DMS153 treated with DMSO at 0.1 percent for 48 hours (cell line): ENCODE measurements at regions not wholly inside any gene's neighbourhood (a gene's known extent, or its start where the extent isn't known, plus 50 kb on each side); places are given as distances from the start of the nearest gene placed in this dataset.
A peak's percentile ranks its signal among the peaks of the same experiment; 100 is the strongest.
"Not testable (repeated sequence)": the region's sequence is repeated elsewhere in the genome, so short reads cannot be mapped to it uniquely, and the experiment has no call there.

ENCODE experiments used
- DNase-seq: peaks from one replicate; lab custom pipeline; 2025; ENCODE audit not compliant: unreplicated experiment; lab: John Stamatoyannopoulos, UW

GRCh38 chr13:111658145-111659100 lies 338.0 kb downstream of the TEX29 start:
- DNase-seq = peak; percentile 92

GRCh38 chr13:111659219-111659775 lies 338.9 kb downstream of the TEX29 start:
- DNase-seq = no peak

DNA sequence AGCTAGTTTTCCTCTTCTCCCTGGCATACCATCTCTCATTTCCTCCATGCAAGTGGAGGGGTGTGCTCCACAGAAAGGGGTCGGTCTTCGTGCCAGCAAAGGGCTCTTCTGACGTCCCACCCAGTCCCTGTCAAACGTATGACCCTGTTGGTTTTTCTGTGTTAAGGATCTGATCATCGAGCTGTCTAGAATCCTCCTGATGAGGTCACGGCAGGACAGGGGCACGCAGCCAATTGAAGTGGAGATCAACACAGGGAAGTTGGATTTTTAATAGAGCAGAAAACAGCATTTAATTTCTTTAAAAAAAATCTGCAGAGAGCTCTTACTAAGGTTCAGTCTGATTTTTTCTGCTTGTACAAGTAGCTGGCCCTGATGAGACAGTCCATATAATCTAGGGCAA lies 339.4 kb downstream of the TEX29 start:
- no peak for DNase-seq

DNA sequence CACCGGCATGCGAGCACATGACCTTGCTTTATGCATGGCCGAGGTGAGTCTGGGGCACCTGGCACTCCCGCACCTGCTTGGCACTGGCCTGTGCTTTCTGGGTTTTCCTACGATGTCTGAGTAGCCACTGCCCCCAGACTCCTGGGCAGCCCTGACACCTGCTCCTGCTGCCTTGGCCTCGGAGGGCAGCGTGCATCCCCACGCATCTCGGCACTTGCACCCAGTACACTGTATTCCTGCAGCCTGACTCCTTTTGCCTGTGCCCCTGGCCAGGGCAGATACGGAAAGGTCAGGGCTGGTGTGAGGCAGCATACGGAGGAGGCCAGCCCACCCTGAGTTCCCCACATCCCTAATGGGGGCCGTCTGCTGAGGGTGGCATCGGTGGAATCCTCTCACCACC lies 340.6 kb downstream of the TEX29 start:
- no peak for DNase-seq

- DNase-seq = no peak
Measured at GRCh38 chr13:111661776-111662175, 341.3 kb downstream of the TEX29 start.

GRCh38 chr13:111662451-111662850 lies 342.0 kb downstream of the TEX29 start:
- no peak for DNase-seq

DNA sequence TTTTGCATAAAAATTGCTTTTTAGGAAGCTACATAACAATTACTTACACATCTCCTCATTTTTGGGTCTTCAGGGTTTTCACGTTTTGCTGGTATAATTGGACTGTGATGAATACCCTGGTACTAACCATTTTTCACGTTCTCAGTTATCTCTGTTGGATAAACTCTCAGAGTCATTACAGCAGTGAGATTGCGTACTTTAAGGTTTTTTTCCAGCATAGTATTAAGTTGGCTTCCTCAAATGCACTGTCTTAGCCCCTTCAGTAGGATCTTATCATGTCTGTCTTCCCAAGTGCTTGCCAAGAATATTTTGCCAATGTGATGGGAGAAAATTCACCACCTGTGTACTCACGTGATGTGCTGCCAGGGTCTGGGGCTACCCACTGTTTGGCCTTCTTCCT lies 342.5 kb downstream of the TEX29 start:
- DNase-seq = no peak

- DNase-seq = no peak
Measured at GRCh38 chr13:111663505-111663904, 343.1 kb downstream of the TEX29 start.

GRCh38 chr13:111663953-111664421 lies 343.5 kb downstream of the TEX29 start:
- no peak for DNase-seq

DNA sequence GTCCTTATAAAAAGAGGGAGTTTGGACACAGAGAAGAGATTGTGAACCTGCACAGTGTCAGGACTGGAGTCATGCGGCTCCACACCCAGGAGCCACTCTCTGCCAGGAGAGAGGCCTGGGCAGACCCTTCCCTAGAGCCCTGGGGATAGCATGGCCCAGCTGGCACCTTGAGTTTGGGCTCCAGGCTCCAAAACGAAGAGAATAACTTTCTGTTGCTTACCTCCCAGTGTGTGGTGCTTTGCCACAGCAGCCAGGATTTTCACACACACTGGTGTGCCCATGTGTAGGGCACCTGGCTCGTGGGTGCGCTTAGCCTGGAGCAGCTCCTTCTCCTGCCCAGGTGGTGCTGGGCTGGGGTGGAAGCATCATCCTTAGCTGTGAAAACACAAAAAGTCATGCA lies 344.3 kb downstream of the TEX29 start:
- no peak for DNase-seq

DNA sequence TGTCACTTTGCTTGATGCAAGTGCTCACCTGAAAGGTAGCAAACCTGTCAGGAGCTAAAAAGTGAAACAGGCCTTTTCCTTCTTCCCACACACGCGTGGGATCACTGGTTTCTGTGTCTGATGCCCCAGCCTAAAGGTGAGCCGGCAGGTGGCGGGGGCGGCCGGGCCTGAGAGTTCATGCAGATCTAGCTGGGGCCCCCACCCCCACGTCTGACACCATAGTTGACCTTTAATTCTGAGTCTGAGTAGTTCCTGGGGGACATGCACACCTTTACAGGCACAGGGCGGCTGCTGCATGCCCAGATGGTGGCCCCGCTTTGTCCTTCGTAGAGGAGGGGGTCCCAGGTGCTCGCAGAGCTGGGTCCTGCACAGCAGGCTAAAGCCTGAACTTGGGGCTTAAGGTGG lies 345.3 kb downstream of the TEX29 start:
- no peak for DNase-seq

DNA sequence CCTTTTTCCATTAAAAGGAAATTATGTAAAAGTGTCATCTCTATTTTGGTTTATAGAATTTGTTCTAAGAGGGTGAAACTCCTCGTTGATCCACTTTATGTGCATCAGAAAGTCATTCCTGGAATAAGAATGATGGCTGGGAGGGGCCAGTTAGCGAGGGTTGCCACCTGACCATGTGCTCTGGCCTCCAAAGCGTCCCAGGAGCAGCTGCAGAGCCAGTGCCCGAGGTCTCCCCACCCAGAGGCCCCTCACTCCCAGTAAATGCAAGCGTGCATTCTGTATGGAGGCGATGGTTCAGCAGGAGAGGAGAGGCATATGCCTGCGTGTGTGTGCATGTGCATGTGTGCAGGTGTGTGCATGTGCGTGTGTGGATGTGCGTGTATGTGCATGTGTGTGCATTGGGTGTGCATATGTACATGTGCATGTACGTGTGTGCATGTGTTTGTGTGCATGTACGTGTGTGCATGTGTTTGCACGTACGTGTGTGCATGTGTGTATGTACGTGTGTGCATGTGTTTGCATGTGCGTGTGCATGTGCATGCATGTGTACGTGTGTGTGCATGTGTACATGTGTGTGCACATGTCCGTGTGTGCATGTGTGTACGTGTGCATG lies 345.8 kb downstream of the TEX29 start:
- no peak for DNase-seq

DNA sequence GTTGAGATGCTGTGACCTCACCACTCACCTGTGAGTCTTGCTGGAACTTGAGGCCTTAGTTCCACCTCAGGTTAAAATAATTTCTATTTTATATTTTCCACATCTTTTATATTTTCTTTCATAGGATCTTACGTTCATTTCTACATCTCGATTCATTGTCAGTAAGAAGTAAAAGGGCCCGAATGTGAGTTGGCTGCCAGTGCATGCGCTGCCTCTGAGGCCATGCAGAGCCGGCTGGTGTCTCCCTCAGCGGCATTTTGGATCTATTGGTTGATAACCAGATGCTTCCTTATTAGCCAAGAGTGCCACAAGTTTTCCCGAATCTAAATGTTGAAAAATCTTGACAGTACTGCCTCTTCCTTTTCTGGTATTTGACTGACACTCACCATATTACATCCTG lies 347.3 kb downstream of the TEX29 start:
- DNase-seq = no peak

DNA sequence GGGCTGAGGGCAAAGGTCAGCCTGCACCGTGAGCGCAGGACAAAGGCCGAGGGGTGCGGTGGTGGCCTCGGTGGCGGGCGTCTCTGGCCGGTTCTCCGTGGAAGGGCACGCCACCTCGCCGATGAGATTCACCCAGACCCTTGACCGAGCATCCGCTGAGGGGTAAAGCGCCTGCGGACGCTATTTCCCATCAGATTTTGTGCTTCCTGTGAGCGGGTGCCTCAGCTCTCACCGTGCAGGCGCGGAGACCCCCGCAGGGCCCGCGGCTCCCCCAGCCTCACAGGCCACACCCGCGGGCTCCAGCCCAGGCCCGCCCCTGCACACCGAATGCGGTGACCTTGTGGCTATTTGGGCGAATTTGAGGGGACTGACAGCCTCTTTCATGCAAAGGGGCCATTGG lies 348.0 kb downstream of the TEX29 start:
- DNase-seq = no peak

DNA sequence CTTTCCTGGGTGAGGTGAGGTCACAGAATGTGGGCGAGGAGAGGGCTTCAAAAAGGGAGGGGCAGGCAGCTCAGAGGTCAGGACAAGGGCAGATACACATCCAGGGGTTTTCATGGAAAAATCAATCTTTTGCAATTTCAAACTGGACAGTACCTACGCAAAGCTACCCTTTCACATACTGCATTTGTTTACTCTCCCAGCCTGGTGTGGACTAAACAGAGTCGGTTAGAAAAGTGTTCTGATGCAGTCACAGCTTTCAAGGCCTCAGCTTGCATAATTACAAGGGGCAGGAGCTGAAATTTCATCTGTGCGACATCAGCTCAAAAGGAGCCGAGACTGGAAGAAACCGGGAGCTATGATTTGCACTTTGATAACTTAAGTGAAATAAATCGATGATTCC lies 351.8 kb downstream of the TEX29 start:
- not testable (repeated sequence) for DNase-seq

DNA sequence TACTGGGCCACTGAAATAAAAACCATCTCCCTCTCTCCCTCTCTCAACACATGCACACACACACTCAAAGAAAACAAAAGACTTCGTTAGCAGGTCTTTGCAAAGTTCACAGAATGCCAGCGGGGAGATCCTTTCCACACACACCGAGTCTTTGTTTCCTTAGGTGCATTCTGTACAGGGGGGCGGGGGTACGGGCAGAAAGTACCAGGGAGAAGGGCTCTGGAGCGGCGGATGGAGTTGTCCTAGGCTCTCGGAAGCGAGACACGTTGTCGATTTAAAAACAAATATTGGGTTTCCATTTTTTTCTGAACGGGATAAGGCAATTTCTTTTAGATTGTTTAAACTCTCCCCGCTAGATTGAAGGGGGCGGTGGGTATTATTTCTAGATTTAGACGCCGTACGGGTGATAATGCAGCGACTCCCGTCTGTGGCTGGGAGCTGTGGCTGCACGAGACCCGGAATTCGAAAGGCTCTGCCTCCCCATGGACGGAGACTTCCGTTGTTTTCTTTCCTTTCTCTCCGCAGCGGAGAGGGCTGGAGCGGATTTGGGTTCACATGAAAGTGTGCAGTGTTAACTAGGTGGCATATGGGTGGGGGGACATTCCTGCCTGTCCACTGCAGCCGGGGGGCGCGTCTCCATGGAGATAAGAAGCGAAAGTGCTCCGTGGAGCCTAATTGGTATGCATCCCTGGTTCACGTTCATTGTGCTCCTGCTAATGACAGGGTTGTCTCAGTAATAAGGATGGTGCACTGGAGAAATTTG lies 357.9 kb downstream of the TEX29 start:
- DNase-seq = not testable (repeated sequence)

DNA sequence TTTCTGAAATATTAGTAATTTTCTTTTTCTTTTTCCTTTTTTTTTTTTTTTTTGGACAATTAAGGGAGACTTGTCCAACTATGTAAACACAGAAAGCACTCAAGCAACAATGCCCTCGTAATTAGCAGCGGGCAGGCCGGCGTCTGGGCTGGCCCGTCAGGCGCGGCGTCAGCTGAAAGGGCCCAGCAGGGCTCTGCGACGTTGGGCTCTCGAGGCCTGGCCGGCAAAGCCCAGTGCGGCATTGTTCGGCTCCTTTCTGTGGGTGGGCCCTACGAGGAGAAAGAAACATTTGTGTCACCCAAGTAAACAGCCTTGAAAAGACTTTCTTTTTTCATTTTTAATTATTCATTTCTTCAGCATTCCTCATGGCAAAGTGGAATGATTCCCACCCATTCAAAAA lies 359.2 kb downstream of the TEX29 start:
- DNase-seq = not testable (repeated sequence)

DNA sequence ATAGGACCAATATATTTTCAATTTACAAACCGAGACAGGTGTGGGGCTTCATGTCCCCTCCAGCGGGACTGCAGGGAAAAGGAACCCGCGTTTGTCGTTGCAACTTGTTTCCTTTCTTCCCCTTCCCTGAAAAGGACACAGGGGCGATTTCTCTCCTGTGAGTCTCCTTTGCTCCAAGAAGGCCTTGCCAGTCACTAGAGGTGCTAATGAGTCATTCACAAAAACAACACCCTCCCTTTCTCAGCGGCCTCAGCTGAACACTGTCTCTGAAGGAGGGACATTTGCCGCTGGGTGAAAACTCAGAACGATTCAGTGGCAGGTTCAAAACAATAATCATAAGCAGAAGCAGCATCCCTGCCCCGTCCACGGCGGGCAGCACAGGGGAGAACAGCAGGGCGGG lies 359.7 kb downstream of the TEX29 start:
- not testable (repeated sequence) for DNase-seq

- not testable (repeated sequence) for DNase-seq
Measured at GRCh38 chr13:111692028-111692427, 371.6 kb downstream of the TEX29 start.

DNA sequence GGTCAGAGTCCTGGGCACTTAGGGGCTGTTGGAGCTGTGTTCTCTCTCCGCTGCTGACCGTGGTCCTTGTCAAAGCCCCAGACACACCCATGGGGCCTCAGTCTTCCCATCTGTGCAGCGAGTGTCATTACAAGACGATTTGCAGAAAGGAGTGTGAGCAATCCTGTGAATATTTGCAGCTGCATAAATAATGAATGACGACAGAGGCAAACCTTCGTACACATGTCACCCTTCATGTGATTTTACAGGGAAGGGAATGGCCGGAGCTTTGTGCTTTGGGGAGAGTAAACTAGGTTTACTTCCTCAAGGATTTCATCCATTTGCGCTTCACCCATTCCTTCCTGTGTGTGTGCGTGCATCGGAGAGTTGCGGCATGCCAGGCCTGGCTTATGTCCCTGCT lies 370.8 kb upstream of the SOX1 start:
- not testable (repeated sequence) for DNase-seq

GRCh38 chr13:111702059-111702458 lies 364.9 kb upstream of the SOX1 start:
- not testable (repeated sequence) for DNase-seq
